ENCODE measurements at regions not wholly inside any gene's neighbourhood (a gene's known extent, or its start where the extent isn't known, plus 50 kb on each side); places are given as distances from the start of the nearest gene placed in this dataset.

DNA sequence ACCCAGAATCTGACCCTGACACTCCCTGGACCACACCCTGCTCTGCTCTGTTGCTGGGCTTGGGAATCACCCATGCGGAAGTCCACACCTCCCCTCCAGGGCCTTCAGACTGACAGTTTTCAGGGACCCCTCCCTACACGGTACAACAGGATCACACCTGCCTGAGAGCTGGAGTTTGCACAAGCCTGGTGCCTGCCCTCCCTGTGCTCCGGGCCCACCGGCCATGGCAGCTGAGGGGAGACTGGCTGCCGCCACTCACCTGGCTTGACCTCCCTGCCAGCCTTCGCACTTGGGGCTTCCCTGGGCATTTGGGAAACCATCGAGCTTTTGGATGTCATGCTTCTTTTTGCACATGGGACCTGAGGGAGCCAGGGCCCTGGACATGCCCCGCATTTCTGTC, 95.9 kb upstream of the ANKRD34C start (continued):
- TF ChIP-seq PITX1 (CRISPR knock-in tag; IDR thresholded peaks at IDR 0.05), result no peak
- TF ChIP-seq DNMT1 (CRISPR knock-in tag; IDR thresholded peaks at IDR 0.05), result no peak
- TF ChIP-seq FOXO1 (CRISPR knock-in tag; IDR thresholded peaks at IDR 0.05), result no peak
- TF ChIP-seq, protein P1, sequence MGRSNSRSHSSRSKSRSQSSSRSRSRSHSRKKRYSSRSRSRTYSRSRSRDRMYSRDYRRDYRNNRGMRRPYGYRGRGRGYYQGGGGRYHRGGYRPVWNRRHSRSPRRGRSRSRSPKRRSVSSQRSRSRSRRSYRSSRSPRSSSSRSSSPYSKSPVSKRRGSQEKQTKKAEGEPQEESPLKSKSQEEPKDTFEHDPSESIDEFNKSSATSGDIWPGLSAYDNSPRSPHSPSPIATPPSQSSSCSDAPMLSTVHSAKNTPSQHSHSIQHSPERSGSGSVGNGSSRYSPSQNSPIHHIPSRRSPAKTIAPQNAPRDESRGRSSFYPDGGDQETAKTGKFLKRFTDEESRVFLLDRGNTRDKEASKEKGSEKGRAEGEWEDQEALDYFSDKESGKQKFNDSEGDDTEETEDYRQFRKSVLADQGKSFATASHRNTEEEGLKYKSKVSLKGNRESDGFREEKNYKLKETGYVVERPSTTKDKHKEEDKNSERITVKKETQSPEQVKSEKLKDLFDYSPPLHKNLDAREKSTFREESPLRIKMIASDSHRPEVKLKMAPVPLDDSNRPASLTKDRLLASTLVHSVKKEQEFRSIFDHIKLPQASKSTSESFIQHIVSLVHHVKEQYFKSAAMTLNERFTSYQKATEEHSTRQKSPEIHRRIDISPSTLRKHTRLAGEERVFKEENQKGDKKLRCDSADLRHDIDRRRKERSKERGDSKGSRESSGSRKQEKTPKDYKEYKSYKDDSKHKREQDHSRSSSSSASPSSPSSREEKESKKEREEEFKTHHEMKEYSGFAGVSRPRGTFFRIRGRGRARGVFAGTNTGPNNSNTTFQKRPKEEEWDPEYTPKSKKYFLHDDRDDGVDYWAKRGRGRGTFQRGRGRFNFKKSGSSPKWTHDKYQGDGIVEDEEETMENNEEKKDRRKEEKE (IDR thresholded peaks at IDR 0.05), result no peak
- TF ChIP-seq HOXA5 (CRISPR knock-in tag; IDR thresholded peaks at IDR 0.05), result no peak
- no peak for TF ChIP-seq ZC3H13 (CRISPR knock-in tag; IDR thresholded peaks at IDR 0.05)
- no peak for TF ChIP-seq ZNF543 (CRISPR knock-in tag; IDR thresholded peaks at IDR 0.05)
- TF ChIP-seq NCOA1 (CRISPR knock-in tag; IDR thresholded peaks at IDR 0.05), result no peak
- no peak for TF ChIP-seq HNRNPK (IDR thresholded peaks at IDR 0.05; ENCODE audit: low read depth, low read length, poor library complexity, severe bottlenecking)
- TF ChIP-seq, protein P2, sequence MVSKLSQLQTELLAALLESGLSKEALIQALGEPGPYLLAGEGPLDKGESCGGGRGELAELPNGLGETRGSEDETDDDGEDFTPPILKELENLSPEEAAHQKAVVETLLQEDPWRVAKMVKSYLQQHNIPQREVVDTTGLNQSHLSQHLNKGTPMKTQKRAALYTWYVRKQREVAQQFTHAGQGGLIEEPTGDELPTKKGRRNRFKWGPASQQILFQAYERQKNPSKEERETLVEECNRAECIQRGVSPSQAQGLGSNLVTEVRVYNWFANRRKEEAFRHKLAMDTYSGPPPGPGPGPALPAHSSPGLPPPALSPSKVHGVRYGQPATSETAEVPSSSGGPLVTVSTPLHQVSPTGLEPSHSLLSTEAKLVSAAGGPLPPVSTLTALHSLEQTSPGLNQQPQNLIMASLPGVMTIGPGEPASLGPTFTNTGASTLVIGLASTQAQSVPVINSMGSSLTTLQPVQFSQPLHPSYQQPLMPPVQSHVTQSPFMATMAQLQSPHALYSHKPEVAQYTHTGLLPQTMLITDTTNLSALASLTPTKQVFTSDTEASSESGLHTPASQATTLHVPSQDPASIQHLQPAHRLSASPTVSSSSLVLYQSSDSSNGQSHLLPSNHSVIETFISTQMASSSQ (IDR thresholded peaks at IDR 0.05; ENCODE audit: low read depth), result no peak
- TF ChIP-seq, protein P2 (CRISPR knock-in tag; IDR thresholded peaks at IDR 0.05; ENCODE audit: borderline replicate concordance), result no peak
- TF ChIP-seq, protein P3, sequence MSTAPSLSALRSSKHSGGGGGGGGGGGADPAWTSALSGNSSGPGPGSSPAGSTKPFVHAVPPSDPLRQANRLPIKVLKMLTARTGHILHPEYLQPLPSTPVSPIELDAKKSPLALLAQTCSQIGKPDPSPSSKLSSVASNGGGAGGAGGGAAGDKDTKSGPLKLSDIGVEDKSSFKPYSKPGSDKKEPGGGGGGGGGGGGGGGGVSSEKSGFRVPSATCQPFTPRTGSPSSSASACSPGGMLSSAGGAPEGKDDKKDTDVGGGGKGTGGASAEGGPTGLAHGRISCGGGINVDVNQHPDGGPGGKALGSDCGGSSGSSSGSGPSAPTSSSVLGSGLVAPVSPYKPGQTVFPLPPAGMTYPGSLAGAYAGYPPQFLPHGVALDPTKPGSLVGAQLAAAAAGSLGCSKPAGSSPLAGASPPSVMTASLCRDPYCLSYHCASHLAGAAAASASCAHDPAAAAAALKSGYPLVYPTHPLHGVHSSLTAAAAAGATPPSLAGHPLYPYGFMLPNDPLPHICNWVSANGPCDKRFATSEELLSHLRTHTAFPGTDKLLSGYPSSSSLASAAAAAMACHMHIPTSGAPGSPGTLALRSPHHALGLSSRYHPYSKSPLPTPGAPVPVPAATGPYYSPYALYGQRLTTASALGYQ (CRISPR knock-in tag; IDR thresholded peaks at IDR 0.05), result no peak
- TF ChIP-seq RAD51 (IDR thresholded peaks at IDR 0.05; ENCODE audit: borderline replicate concordance), result no peak
- no peak for TF ChIP-seq ZFAT (CRISPR knock-in tag; conservative IDR thresholded peaks at IDR 0.05)

Data from HepG2 (cell line).